Vagina (tissue), 2 donors: ENCODE measurements at regions not wholly inside any gene's neighbourhood (a gene's known extent, or its start where the extent isn't known, plus 50 kb on each side); places are given as distances from the start of the nearest gene placed in this dataset.

Experiments
- POLR2A ChIP-seq, 2 donors: fragments of 450-650 bp; IDR thresholded peaks; one replicate each; pipeline ENCODE4 v1.6.1; 2017; ENCODE audit warnings: antibody characterized with exemption in 2 of 2, mild to moderate bottlenecking in 2 of 2, moderate library complexity in 2 of 2
- TF ChIP-seq, protein P1 (sequence below), 3 experiments: fragments of 450-650 bp in 2 of 3; fragments of 200-600 bp in 1 of 3; sonication (generic) in 1 of 3; IDR thresholded peaks; one replicate each; pipeline ENCODE4 v1.5.1; 2017 to 2019; ENCODE audit warnings: antibody characterized with exemption in 3 of 3, mild to moderate bottlenecking in 2 of 3, moderate library complexity in 2 of 3

DNA sequence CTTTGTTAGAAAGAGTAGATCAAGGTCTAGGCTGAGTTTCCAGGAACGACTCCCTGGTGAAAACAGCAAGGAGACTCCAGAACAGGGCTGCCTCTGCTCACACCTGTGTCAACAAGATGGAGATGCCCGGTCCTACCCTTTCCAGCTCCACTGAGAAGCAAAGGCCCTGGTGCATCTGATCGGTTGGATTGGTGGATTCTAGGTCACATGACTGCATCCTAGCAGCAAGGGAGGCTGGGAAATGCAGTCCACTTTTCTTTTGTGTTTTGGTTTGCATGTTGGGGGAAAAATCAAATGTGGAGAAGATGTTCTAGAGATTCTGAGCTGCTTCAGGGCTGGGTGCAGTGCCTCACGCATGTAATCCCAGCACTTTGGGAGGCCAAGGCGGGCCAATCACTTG lies 82.0 kb upstream of the TRIO start:
- TF ChIP-seq, protein P1, sequence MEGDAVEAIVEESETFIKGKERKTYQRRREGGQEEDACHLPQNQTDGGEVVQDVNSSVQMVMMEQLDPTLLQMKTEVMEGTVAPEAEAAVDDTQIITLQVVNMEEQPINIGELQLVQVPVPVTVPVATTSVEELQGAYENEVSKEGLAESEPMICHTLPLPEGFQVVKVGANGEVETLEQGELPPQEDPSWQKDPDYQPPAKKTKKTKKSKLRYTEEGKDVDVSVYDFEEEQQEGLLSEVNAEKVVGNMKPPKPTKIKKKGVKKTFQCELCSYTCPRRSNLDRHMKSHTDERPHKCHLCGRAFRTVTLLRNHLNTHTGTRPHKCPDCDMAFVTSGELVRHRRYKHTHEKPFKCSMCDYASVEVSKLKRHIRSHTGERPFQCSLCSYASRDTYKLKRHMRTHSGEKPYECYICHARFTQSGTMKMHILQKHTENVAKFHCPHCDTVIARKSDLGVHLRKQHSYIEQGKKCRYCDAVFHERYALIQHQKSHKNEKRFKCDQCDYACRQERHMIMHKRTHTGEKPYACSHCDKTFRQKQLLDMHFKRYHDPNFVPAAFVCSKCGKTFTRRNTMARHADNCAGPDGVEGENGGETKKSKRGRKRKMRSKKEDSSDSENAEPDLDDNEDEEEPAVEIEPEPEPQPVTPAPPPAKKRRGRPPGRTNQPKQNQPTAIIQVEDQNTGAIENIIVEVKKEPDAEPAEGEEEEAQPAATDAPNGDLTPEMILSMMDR (IDR thresholded peaks at IDR 0.05) = no peak
- no peak for TF ChIP-seq POLR2A (IDR thresholded peaks at IDR 0.05)
